Endothelial cell of umbilical vein (primary cell): ENCODE measurements at regions not wholly inside any gene's neighbourhood (a gene's known extent, or its start where the extent isn't known, plus 50 kb on each side); places are given as distances from the start of the nearest gene placed in this dataset.

ENCODE experiments used
- BruUV-seq: library from RNA; stranded (reverse); fragments of 400-500 nt; replicated peaks from 2 replicates; lab custom pipeline; 2021; lab: Mats Ljungman, UMichigan
- CTCF ChIA-PET: fragments of 300-600, 350-600 bp; sonication (Branson Sonifier 250); formaldehyde crosslinking; loops from one replicate; lab custom pipeline; 2021; ENCODE audit warnings: antibody characterized with exemption, inconsistent platforms; lab: Charles Lee
- POLR2A ChIA-PET: fragments of 300-600, 350-600 bp; sonication (Branson Sonifier 250); formaldehyde crosslinking; loops from one replicate; lab custom pipeline; 2021; ENCODE audit warnings: antibody characterized with exemption, inconsistent platforms; lab: Charles Lee
- DNase-seq: peaks from one replicate; pipeline ENCODE4 v3.0.0-alpha.2; 2011; ENCODE audit warnings: low read depth, low spot score
- FAIRE-seq: peaks from 2 replicates; lab custom pipeline; 2011; peaks lifted over from hg19 to GRCh38; lab: Jason Lieb, UNC
- H2AFZ ChIP-seq: 2 replicates; pipeline ENCODE4 v1.6.0; 2012; ENCODE audit warnings: low read depth, low read length, control low read depth, inconsistent platforms
- H3K27ac ChIP-seq: 2 replicates; pipeline ENCODE4 v1.5.1; 2011; ENCODE audit warnings: low read depth, mild to moderate bottlenecking, control low read depth, low read length, moderate library complexity; ENCODE audit not compliant: insufficient read depth
- H3K27me3 ChIP-seq, 2 experiments: 2 replicates each; pipeline versions ENCODE4 v1.6.0 to v1.6.1; 2011; ENCODE audit warnings: low read length in 2 of 2, mixed read lengths in 1 of 2; ENCODE audit not compliant: control insufficient read depth in 2 of 2, insufficient read depth in 2 of 2
- H3K36me3 ChIP-seq, 2 experiments: 2 replicates in 1 of 2; 3 replicates in 1 of 2; pipeline ENCODE4 v1.5.1; 2011; ENCODE audit warnings: low read length in 2 of 2, mild to moderate bottlenecking in 1 of 2, moderate library complexity in 1 of 2; ENCODE audit not compliant: control insufficient read depth in 2 of 2, insufficient read depth in 2 of 2; ENCODE audit errors: extremely low read depth in 1 of 2
- H3K4me1 ChIP-seq: 3 replicates; pipeline ENCODE4 v1.5.1; 2011; ENCODE audit warnings: mild to moderate bottlenecking, low read length; ENCODE audit not compliant: control insufficient read depth, insufficient read depth; ENCODE audit errors: extremely low read depth
- H3K4me2 ChIP-seq: 2 replicates; pipeline ENCODE4 v1.6.1; 2011; ENCODE audit warnings: low read length, control low read depth, mixed read lengths; ENCODE audit not compliant: insufficient read depth
- H3K4me3 ChIP-seq, 3 experiments: fragments of 200-600 bp in 1 of 3; sonication (generic), shearing (Covaris generic) in 1 of 3; replicated peaks in 1 of 3; 2 replicates each; pipeline ENCODE4 v1.5.1; 2011 to 2016; ENCODE audit warnings: control low read depth in 3 of 3, low read length in 3 of 3, mild to moderate bottlenecking in 2 of 3, inconsistent platforms in 1 of 3, low read depth in 1 of 3, moderate library complexity in 1 of 3; ENCODE audit not compliant: insufficient read depth in 1 of 3
- H3K79me2 ChIP-seq: 2 replicates; pipeline ENCODE4 v1.6.0; 2012; ENCODE audit warnings: low read length, inconsistent platforms; ENCODE audit not compliant: control insufficient read depth, insufficient read depth
- H3K9ac ChIP-seq: replicated peaks from 2 replicates; pipeline ENCODE3; 2011; ENCODE audit warnings: low read length, control low read depth; ENCODE audit not compliant: insufficient read depth; ENCODE audit errors: extremely low read depth
- H3K9me1 ChIP-seq: replicated peaks from 3 replicates; pipeline ENCODE4 v1.6.0; 2011; ENCODE audit warnings: mild to moderate bottlenecking, low read length; ENCODE audit not compliant: control insufficient read depth, insufficient read depth; ENCODE audit errors: extremely low read depth
- H3K9me3 ChIP-seq: replicated peaks from 2 replicates; pipeline ENCODE4 v1.5.1; 2012; ENCODE audit warnings: low read length, inconsistent platforms; ENCODE audit not compliant: control insufficient read depth, insufficient read depth
- H4K20me1 ChIP-seq: replicated peaks from 2 replicates; pipeline ENCODE3; 2011; ENCODE audit warnings: mild to moderate bottlenecking, low read length; ENCODE audit not compliant: control insufficient read depth, insufficient read depth; ENCODE audit errors: extremely low read depth
- CTCF ChIP-seq, 2 donors: IDR thresholded peaks; 1 replicate in 1 of 2; 2 replicates in 1 of 2; pipeline ENCODE4 v1.5.1; 2011; ENCODE audit warnings: low read length in 2 of 2, mild to moderate bottlenecking in 2 of 2, moderate library complexity in 2 of 2, control low read depth in 1 of 2, inconsistent platforms in 1 of 2, low read depth in 1 of 2; ENCODE audit not compliant: insufficient read depth in 1 of 2; ENCODE audit errors: extremely low read depth in 1 of 2
- EZH2 ChIP-seq: IDR thresholded peaks from 2 replicates; pipeline ENCODE4 v1.6.1; 2012; ENCODE audit warnings: borderline replicate concordance, low read depth, mild to moderate bottlenecking, moderate library complexity, low read length, inconsistent platforms; ENCODE audit not compliant: severe bottlenecking
- FOS ChIP-seq: IDR thresholded peaks from 2 replicates; pipeline ENCODE4 v1.6.1; 2011; ENCODE audit warnings: mild to moderate bottlenecking, low read length, moderate library complexity, borderline replicate concordance; ENCODE audit not compliant: insufficient read depth
- GATA2 ChIP-seq: IDR thresholded peaks from 2 replicates; pipeline ENCODE4 v1.7.0; 2011; ENCODE audit warnings: low read depth, mild to moderate bottlenecking, moderate library complexity, mixed read lengths, low read length; ENCODE audit not compliant: insufficient read length, insufficient read depth
- JUN ChIP-seq: IDR thresholded peaks from 2 replicates; pipeline ENCODE4 v1.6.1; 2011; ENCODE audit warnings: borderline replicate concordance, low read depth; ENCODE audit not compliant: insufficient read length, insufficient read depth
- MAX ChIP-seq: IDR thresholded peaks from 2 replicates; pipeline ENCODE4 v1.6.1; 2011; ENCODE audit not compliant: insufficient read depth, insufficient read length
- MYC ChIP-seq: IDR thresholded peaks from one replicate; pipeline ENCODE4 v1.6.1; 2011; ENCODE audit warnings: mild to moderate bottlenecking, low read depth, low read length
- POLR2A ChIP-seq: IDR thresholded peaks from 2 replicates; pipeline ENCODE4 v1.6.1; 2012; ENCODE audit warnings: low read depth, mild to moderate bottlenecking, control low read depth, low read length
- POLR2AphosphoS5 ChIP-seq: IDR thresholded peaks from 2 replicates; pipeline ENCODE4 v1.6.1; 2012; ENCODE audit warnings: low read depth, mild to moderate bottlenecking, control low read depth, low read length, moderate library complexity; ENCODE audit not compliant: insufficient read depth
- dilution Hi-C: fragments of 300-500 bp; cut with MboI; formaldehyde crosslinking; loops from one replicate; pipeline ENCODE4 v1.15.0; 2019; ENCODE audit warnings: low sequenced_read_pairs; ENCODE audit not compliant: extremely low pct_ligation_motif_present
- intact Hi-C: fragments of 100-400 bp; cut with micrococcal nuclease; formaldehyde crosslinking; loops from one replicate; pipeline ENCODE4 v1.10.0; 2022

- no peak for DNase-seq
- H3K9ac ChIP-seq: no peak overlapping the region
- no peak overlapping the region for H3K4me3 ChIP-seq
- no peak for FAIRE-seq
- TF ChIP-seq POLR2A (no peak), GATA2 (no peak), FOS (no peak), EZH2 (no peak), JUN (no peak), MAX (no peak), MYC (no peak), POLR2AphosphoS5 (no peak), CTCF (IDR thresholded peaks at IDR 0.05; ENCODE audit: extremely low read depth in 1 of 2, insufficient read depth in 1 of 2, low read depth in 1 of 2, low read length in 2 of 2) (no peak)
- ChIA-PET POLR2A (interaction anchor here (0.6 kb wide), 1 partner anchor 318 kb away, joined by 8 read pairs; no protein-coding TSS in a partner anchor), CTCF (no interaction called here)
- H3K27ac ChIP-seq: no peak overlapping the region
- H4K20me1 ChIP-seq: no peaks in the 10 kb centered on the region
- H3K27me3 ChIP-seq: no peaks in the 10 kb centered on the region
- H3K79me2 ChIP-seq: no peaks in the 10 kb centered on the region
- intact Hi-C loops: no loop called here
- no peaks in the 10 kb centered on the region for H3K4me1 ChIP-seq
- no peaks in the 10 kb centered on the region for H3K9me1 ChIP-seq
- no peaks in the 10 kb centered on the region for H3K9me3 ChIP-seq
- H3K4me2 ChIP-seq: no peak overlapping the region
- H2AFZ ChIP-seq: no peak overlapping the region
- BruUV-seq: no TSS peak
- H3K36me3 ChIP-seq: no peaks in the 10 kb centered on the region
- dilution Hi-C loops: no loop called here
Measured at GRCh38 chr1:228802386-228803220, 67.3 kb downstream of the RHOU start.
